Tibial nerve (tissue), 4 donors: ENCODE measurements at regions not wholly inside any gene's neighbourhood (a gene's known extent, or its start where the extent isn't known, plus 50 kb on each side); places are given as distances from the start of the nearest gene placed in this dataset.

Experiments
- DNase-seq, 2 donors: peaks; one replicate each; pipeline ENCODE4 v3.0.0-alpha.2; 2019; ENCODE audit warnings: low spot score in 2 of 2
- H3K27ac ChIP-seq, 4 donors: fragments of 200-600 bp; sonication (generic) in 3 of 4; one replicate each; pipeline ENCODE4 v1.5.1; 2017 to 2019; ENCODE audit warnings: mild to moderate bottlenecking in 1 of 4
- H3K27me3 ChIP-seq, 2 donors: fragments of 200-600 bp; sonication (generic) in 1 of 2; one replicate each; pipeline versions ENCODE4 v1.5.1 to v1.6.0; 2017 to 2019
- H3K36me3 ChIP-seq, 3 donors: fragments of 200-600 bp; sonication (generic); one replicate each; pipeline ENCODE4 v1.5.1; 2018 to 2019
- H3K4me1 ChIP-seq, 4 donors: fragments of 200-600 bp; sonication (generic) in 3 of 4; one replicate each; pipeline ENCODE4 v1.5.1; 2017 to 2019
- H3K4me3 ChIP-seq, 4 donors: fragments of 200-600 bp; sonication (generic) in 3 of 4; one replicate each; pipeline ENCODE4 v1.5.1; 2017 to 2019; ENCODE audit warnings: mild to moderate bottlenecking in 1 of 4, moderate library complexity in 1 of 4
- H3K9me3 ChIP-seq, 4 donors: fragments of 200-600 bp; sonication (generic) in 3 of 4; one replicate each; pipeline ENCODE4 v1.5.1; 2017 to 2019
- EP300 ChIP-seq, 2 donors: sonication (generic); formaldehyde crosslinking; IDR thresholded peaks; one replicate each; pipeline ENCODE4 v1.6.1; 2017; ENCODE audit warnings: antibody characterized with exemption in 2 of 2, mild to moderate bottlenecking in 1 of 2
- POLR2A ChIP-seq, 2 donors: fragments of 450-650 bp; IDR thresholded peaks; one replicate each; pipeline ENCODE4 v1.6.1; 2017; ENCODE audit warnings: antibody characterized with exemption in 2 of 2, mild to moderate bottlenecking in 2 of 2, moderate library complexity in 2 of 2
- WGBS, 2 donors: methylation state at CpG; one replicate each; pipeline ENCODE4 v1.1.5; 2018; 5-methylcytosine and 5-hydroxymethylcytosine counted together
- TF ChIP-seq, protein P1 (sequence below), 5 experiments: fragments of 200-600 bp in 3 of 5; fragments of 450-650 bp in 2 of 5; sonication (generic) in 3 of 5; IDR thresholded peaks; one replicate each; pipeline ENCODE4 v1.5.1; 2016 to 2019; ENCODE audit warnings: antibody characterized with exemption in 5 of 5, mild to moderate bottlenecking in 3 of 5, moderate library complexity in 2 of 5

DNA sequence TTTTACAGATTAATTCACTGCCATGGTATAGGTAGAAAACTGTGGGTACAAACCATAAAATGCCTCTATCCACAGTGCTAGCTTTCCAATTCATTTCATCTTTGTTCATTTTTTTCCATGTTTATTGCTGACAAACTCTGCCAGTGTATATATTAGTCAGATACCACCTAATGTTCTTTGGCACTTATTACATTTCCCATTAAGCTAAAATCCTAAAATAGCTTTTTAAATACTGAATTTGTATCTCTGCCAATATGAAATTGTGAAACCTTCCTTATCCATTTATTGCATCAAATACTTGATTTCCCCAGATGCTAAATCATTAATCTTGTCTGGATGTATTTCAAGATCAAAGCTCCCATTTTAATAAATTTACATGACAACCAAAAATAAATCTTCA is 150.1 kb upstream of the FSCB start:
- DNase-seq = no peak
- no peaks in the 10 kb centered on the region for H3K36me3 ChIP-seq
- H3K4me1 ChIP-seq = peaks cover 0 to 14% (median 0%) of the 10 kb centered on the region in 4 donors
- TF ChIP-seq POLR2A (IDR thresholded peaks at IDR 0.05) (no peak), EP300 (IDR thresholded peaks at IDR 0.05) (no peak)
- TF ChIP-seq, protein P1, sequence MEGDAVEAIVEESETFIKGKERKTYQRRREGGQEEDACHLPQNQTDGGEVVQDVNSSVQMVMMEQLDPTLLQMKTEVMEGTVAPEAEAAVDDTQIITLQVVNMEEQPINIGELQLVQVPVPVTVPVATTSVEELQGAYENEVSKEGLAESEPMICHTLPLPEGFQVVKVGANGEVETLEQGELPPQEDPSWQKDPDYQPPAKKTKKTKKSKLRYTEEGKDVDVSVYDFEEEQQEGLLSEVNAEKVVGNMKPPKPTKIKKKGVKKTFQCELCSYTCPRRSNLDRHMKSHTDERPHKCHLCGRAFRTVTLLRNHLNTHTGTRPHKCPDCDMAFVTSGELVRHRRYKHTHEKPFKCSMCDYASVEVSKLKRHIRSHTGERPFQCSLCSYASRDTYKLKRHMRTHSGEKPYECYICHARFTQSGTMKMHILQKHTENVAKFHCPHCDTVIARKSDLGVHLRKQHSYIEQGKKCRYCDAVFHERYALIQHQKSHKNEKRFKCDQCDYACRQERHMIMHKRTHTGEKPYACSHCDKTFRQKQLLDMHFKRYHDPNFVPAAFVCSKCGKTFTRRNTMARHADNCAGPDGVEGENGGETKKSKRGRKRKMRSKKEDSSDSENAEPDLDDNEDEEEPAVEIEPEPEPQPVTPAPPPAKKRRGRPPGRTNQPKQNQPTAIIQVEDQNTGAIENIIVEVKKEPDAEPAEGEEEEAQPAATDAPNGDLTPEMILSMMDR (IDR thresholded peaks at IDR 0.05) = no peak
- no peaks in the 10 kb centered on the region for H3K9me3 ChIP-seq
- H3K27me3 ChIP-seq = no peaks in the 10 kb centered on the region
- no peak overlapping the region for H3K4me3 ChIP-seq
- no peak overlapping the region for H3K27ac ChIP-seq

DNA sequence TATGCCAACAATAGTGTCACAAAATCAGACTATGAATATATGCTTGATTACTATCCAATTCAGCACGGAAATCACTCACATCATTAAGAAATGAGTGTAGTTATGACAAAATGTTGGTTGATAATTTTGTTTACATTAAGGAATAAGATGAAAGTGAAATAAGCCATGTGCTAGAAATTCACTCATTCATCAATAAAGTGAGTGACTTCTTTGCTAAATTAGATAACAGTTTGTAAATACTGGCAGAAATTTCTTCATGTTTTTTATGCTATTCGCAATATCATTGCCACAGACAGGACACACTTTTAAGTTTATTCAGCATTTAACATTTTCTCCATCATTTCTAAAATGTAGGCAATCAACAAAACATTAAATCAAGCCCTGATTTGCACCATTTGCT is 147.5 kb upstream of the FSCB start:
- no peak for DNase-seq
- 90 to 94% methylated on average over 2 of the region's 2 CpGs for WGBS, 2 donors
- H3K27ac ChIP-seq = no peak overlapping the region
- H3K36me3 ChIP-seq = no peaks in the 10 kb centered on the region
- H3K27me3 ChIP-seq = no peaks in the 10 kb centered on the region
- H3K4me1 ChIP-seq = peaks cover 0 to 14% (median 0%) of the 10 kb centered on the region in 4 donors
- no peaks in the 10 kb centered on the region for H3K9me3 ChIP-seq
- H3K4me3 ChIP-seq = no peak overlapping the region
- no peak for TF ChIP-seq EP300 (IDR thresholded peaks at IDR 0.05)
- TF ChIP-seq POLR2A (IDR thresholded peaks at IDR 0.05) = no peak
- TF ChIP-seq, protein P1 (IDR thresholded peaks at IDR 0.05) = no peak

DNA sequence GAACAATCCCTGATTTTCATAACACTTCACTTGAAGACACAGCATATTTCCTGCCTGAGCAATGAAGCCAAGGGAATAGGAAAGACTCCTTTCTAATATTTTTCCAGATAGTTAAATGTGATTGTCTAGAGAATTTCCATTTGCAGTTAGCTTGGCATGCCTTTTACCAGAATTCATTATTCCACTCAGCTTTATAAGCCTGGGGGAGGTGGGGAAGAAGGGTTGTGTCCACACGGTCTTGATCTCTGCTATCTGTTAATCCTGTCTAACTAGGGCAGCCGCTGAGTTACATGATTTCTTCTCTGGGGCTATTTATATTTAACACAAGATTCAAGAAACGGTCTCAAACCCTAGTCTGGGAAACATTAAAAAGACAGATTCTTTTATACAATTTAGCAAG is 146.6 kb upstream of the FSCB start:
- TF ChIP-seq, protein P1 (IDR thresholded peaks at IDR 0.05) = no peak
- TF ChIP-seq POLR2A (IDR thresholded peaks at IDR 0.05) (no peak), EP300 (IDR thresholded peaks at IDR 0.05) (no peak)
- Histone ChIP-seq H3K4me1 (peaks cover 0 to 14% (median 0%) of the 10 kb centered on the region in 4 donors), H3K27me3 (no peaks in the 10 kb centered on the region), H3K36me3 (no peaks in the 10 kb centered on the region), H3K4me3 (no peak overlapping the region), H3K9me3 (no peaks in the 10 kb centered on the region), H3K27ac (no peak overlapping the region)
- no peak for DNase-seq
- WGBS, 2 donors = 53 to 57% methylated on average over 3 of the region's 3 CpGs

DNA sequence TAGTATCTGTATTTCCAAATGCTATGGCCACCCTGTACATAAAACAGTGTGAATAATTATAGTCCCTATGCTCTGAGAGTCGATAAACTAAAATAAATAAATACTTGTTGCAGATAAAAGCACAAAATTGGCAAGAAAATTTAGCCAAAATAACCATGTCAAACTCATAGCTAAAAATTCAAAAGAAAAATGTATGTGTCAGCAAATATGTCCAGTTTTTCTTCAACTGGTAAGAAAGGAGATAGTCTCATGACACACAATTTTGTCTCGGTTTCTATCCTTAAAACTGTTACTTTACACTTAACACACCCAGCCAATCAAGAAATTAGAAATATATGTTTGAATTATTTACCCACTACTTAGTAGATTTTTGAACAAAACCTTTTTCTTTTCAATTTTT is 145.6 kb upstream of the FSCB start:
- WGBS, 2 donors = 57 to 69% methylated on average over 2 of the region's 2 CpGs
- H3K4me3 ChIP-seq = no peak overlapping the region
- no peaks in the 10 kb centered on the region for H3K27me3 ChIP-seq
- H3K9me3 ChIP-seq = no peaks in the 10 kb centered on the region
- DNase-seq = no peak
- no peaks in the 10 kb centered on the region for H3K36me3 ChIP-seq
- TF ChIP-seq, protein P1 (IDR thresholded peaks at IDR 0.05) = no peak
- TF ChIP-seq EP300 (IDR thresholded peaks at IDR 0.05) (no peak), POLR2A (IDR thresholded peaks at IDR 0.05) (no peak)
- H3K4me1 ChIP-seq = peaks cover 0 to 8% (median 0%) of the 10 kb centered on the region in 4 donors
- no peak overlapping the region for H3K27ac ChIP-seq

DNA sequence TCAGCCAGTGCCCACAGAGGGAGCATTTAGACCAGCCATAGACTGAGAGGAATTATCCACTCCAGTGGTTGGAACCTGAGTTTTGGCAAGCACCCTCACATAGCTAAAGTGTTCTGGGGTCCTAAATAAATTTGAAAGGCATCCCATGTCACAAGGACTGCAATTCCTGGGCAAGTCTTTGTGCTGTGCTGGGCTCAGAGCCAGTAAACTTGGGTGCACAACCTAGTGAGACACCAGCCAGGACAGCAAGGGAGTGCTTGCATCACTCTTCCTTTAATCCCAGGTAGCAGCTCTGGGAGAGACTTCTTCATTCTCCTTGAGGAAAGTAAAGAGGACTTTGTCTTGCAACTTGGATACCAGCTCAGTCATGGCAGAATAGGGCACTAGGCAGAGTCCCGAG is 142.0 kb upstream of the FSCB start:
- no peak for DNase-seq
- 100% methylated on average over 1 of the region's 1 CpG; no CpG with 5 or more reads in 1 of the 2 donors for WGBS, 2 donors
- Histone ChIP-seq H3K9me3 (no peaks in the 10 kb centered on the region), H3K36me3 (no peaks in the 10 kb centered on the region), H3K4me3 (no peak overlapping the region), H3K4me1 (no peaks in the 10 kb centered on the region), H3K27ac (no peak overlapping the region), H3K27me3 (no peaks in the 10 kb centered on the region)
- TF ChIP-seq POLR2A (IDR thresholded peaks at IDR 0.05) (no peak), EP300 (IDR thresholded peaks at IDR 0.05) (no peak)
- TF ChIP-seq, protein P1 (IDR thresholded peaks at IDR 0.05) = no peak
